Osteoblast (primary cell): ENCODE measurements at regions not wholly inside any gene's neighbourhood (a gene's known extent, or its start where the extent isn't known, plus 50 kb on each side); places are given as distances from the start of the nearest gene placed in this dataset. TPM values are rescaled to one million over a fixed set of nuclear protein-coding genes. Genes with fewer than 3 reads are reported as not detected.
"Not testable (repeated sequence)": the region's sequence is repeated elsewhere in the genome, so short reads cannot be mapped to it uniquely, and the experiment has no call there.

Experiments used
- DNase-seq: peaks from one replicate; pipeline ENCODE4 v3.0.0; 2011; ENCODE audit warnings: low spot score, mixed read lengths; ENCODE audit not compliant: insufficient read length; ENCODE audit errors: missing footprints
- H2AFZ ChIP-seq: 2 replicates; pipeline ENCODE4 v1.6.0; 2011; ENCODE audit warnings: mild to moderate bottlenecking, low read length
- H3K27ac ChIP-seq: 2 replicates; pipeline ENCODE4 v1.5.1; 2011; ENCODE audit warnings: mild to moderate bottlenecking, low read depth, low read length, moderate library complexity
- H3K27me3 ChIP-seq: 2 replicates; pipeline ENCODE4 v1.6.0; 2012; ENCODE audit warnings: mild to moderate bottlenecking, control low read depth, inconsistent platforms, low read length, moderate library complexity; ENCODE audit not compliant: insufficient read depth
- H3K36me3 ChIP-seq: 2 replicates; pipeline ENCODE4 v1.5.1; 2011; ENCODE audit warnings: mild to moderate bottlenecking, low read length, control low read depth, moderate library complexity; ENCODE audit not compliant: insufficient read depth
- H3K4me1 ChIP-seq: 2 replicates; pipeline ENCODE4 v1.5.1; 2011; ENCODE audit warnings: mild to moderate bottlenecking, low read length, control low read depth, moderate library complexity; ENCODE audit not compliant: insufficient read depth
- H3K4me2 ChIP-seq: 2 replicates; pipeline ENCODE4 v1.6.0; 2011; ENCODE audit warnings: mild to moderate bottlenecking, low read length; ENCODE audit not compliant: insufficient read depth
- H3K4me3 ChIP-seq: fragments of 200-600 bp; sonication (generic); 3 replicates; pipeline ENCODE4 v1.5.1; 2012; ENCODE audit warnings: mild to moderate bottlenecking, low read length, inconsistent platforms; ENCODE audit not compliant: insufficient read depth
- H3K79me2 ChIP-seq: 2 replicates; pipeline ENCODE4 v1.6.0; 2012; ENCODE audit warnings: mild to moderate bottlenecking, low read length, control low read depth, inconsistent platforms; ENCODE audit not compliant: insufficient read depth
- H3K9me3 ChIP-seq: 2 replicates; pipeline ENCODE4 v1.5.1; 2011; ENCODE audit warnings: low read depth, low read length, control low read depth
- H4K20me1 ChIP-seq: 2 replicates; pipeline ENCODE4 v1.6.0; 2012; ENCODE audit warnings: mild to moderate bottlenecking, low read length, control low read depth; ENCODE audit not compliant: insufficient read depth
- small RNA-seq: library from RNA; depleted of rRNA; stranded (forward); fragments of <200 nt; gene quantifications from one replicate; pipeline ENCODE3, GENCODE V24; 2012
- TF ChIP-seq, protein P1 (sequence below): IDR thresholded peaks from 2 replicates; pipeline ENCODE4 v1.5.1; 2011; ENCODE audit warnings: mild to moderate bottlenecking, low read depth, low read length, moderate library complexity; ENCODE audit errors: extremely low read depth

DNA sequence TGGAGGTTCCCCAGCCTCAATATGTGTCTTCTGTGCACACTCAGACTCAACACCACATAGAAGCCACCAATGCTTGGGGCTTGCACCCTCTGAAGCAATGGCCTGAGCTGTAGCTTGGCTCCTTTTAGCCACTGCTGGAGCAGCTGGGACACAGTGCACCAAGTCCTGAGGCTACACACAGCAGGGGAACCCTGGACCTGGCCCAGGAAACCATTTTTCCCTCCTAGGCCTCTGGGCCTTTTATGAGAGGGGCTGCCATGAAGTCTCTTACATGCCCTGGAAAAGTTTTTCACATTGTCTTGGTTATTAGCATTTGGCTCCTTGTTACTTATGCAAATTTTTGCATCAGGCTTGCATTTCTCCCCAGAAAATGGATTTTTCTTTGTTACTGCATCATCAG, 306.2 kb downstream of the CPXCR1 start:
- no peak for DNase-seq
- no peak overlapping the region for H2AFZ ChIP-seq
- H3K79me2 ChIP-seq, result no peaks in the 10 kb centered on the region
- H3K27me3 ChIP-seq, result no peaks in the 10 kb centered on the region
- no peak overlapping the region for H3K4me3 ChIP-seq
- TF ChIP-seq, protein P1, sequence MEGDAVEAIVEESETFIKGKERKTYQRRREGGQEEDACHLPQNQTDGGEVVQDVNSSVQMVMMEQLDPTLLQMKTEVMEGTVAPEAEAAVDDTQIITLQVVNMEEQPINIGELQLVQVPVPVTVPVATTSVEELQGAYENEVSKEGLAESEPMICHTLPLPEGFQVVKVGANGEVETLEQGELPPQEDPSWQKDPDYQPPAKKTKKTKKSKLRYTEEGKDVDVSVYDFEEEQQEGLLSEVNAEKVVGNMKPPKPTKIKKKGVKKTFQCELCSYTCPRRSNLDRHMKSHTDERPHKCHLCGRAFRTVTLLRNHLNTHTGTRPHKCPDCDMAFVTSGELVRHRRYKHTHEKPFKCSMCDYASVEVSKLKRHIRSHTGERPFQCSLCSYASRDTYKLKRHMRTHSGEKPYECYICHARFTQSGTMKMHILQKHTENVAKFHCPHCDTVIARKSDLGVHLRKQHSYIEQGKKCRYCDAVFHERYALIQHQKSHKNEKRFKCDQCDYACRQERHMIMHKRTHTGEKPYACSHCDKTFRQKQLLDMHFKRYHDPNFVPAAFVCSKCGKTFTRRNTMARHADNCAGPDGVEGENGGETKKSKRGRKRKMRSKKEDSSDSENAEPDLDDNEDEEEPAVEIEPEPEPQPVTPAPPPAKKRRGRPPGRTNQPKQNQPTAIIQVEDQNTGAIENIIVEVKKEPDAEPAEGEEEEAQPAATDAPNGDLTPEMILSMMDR, result no peak
- H3K4me1 ChIP-seq, result no peaks in the 10 kb centered on the region
- no peaks in the 10 kb centered on the region for H3K36me3 ChIP-seq
- no peak overlapping the region for H3K4me2 ChIP-seq
- no peak overlapping the region for H3K27ac ChIP-seq
- no peaks in the 10 kb centered on the region for H3K9me3 ChIP-seq
- no peaks in the 10 kb centered on the region for H4K20me1 ChIP-seq

DNA sequence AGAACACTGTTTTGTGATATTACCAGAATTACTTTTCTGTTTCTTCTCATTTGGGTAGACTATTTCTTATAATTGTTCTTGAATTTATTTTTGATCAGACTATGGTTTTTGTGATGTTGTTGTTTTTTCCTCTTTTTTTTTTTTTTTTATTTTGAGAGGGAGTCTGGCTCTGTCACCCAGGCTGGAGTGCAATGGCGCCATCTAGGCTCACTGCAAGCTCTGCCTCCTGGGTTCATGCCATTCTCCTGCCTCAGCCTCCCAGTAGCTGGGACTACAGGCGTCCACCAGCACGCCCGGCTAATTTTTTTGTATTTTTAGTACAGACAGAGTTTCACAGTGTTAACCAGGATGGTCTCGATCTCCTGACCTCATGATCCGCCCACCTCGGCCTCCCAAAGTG, 352.6 kb downstream of the CPXCR1 start:
- H3K4me2 ChIP-seq, H4K20me1 ChIP-seq, H3K27ac ChIP-seq, H3K27me3 ChIP-seq, H3K9me3 ChIP-seq, H3K4me1 ChIP-seq, H3K79me2 ChIP-seq, H3K4me3 ChIP-seq, H3K36me3 ChIP-seq, H2AFZ ChIP-seq, DNase-seq: not testable (repeated sequence)

DNA sequence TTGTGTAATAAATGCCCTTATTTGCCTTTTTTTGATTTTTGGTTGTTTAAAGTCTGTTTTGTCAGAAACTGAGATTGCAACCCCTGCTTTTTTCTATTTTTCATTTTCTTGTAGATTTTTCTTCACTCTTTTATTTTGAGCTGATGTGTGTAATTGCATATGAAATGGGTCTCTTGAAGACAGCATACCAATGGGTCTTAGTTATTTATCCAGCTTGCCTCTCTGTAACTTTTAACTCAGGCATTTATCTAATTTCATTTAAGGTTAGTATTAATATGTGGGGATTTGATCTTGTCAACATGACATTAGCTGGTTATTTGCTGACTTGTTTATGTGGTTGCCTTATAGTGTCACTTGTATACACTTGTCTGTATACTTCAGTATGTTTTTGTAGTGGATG, 378.0 kb downstream of the CPXCR1 start:
- Histone ChIP-seq H3K36me3 (no peaks in the 10 kb centered on the region), H3K9me3 (peaks cover 3% of the 10 kb centered on the region), H3K4me3 (no peak overlapping the region), H4K20me1 (no peaks in the 10 kb centered on the region), H3K4me1 (no peaks in the 10 kb centered on the region), H3K4me2 (no peak overlapping the region), H3K27ac (no peak overlapping the region), H3K27me3 (no peaks in the 10 kb centered on the region), H3K79me2 (no peaks in the 10 kb centered on the region), H2AFZ (no peak overlapping the region)
- TF ChIP-seq, protein P1, result no peak
- no peak for DNase-seq

Small RNA genes lying in the stretch of these regions (small RNA-seq; reads per million reads assigned to genes)
- not detected for gene AL731768.1
